GM19324 (cell line): ENCODE measurements at regions not wholly inside any gene's neighbourhood (a gene's known extent, or its start where the extent isn't known, plus 50 kb on each side); places are given as distances from the start of the nearest gene placed in this dataset.
"Not testable (repeated sequence)": the region's sequence is repeated elsewhere in the genome, so short reads cannot be mapped to it uniquely, and the experiment has no call there.

Source experiments
- ATAC-seq: cut with Tn5 transposase; IDR thresholded peaks from one replicate; pipeline ENCODE4 v1.9.1; 2021; ENCODE audit warnings: mild to moderate bottlenecking, moderate library complexity; ENCODE audit not compliant: unreplicated experiment, low FRiP score

DNA sequence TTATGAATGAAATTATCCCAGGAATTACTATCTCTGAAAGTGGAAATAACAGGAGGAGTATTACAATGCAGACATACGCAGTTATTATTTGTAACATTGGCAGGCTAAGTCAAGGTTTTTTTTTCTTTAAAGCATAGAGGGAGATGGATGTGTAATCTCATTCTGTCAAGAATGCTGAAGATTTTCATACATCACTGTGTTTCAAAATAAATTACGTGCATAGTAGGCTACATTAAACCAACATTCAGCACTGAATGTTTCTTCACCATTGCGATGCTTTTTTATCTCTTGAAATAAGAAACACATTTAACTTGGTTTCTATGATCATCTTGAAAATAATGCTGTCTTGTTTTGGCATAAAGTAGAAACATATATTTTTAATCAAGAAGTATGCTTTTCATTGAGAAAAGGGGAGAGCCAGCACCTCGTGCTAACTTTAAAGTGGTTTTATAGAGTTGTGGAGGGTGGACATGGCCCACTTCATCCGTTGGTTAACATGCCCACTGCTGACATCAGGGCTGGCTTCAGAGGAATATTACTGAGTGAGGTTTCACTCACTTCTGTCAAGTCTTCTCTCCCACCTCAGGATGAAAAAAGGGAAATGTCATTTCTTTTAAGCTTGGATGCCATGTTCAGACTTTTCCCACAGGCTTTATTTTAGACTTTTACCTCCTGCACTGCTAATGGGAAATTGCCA is 203.6 kb upstream of the MEF2C start:
- no peak for ATAC-seq

DNA sequence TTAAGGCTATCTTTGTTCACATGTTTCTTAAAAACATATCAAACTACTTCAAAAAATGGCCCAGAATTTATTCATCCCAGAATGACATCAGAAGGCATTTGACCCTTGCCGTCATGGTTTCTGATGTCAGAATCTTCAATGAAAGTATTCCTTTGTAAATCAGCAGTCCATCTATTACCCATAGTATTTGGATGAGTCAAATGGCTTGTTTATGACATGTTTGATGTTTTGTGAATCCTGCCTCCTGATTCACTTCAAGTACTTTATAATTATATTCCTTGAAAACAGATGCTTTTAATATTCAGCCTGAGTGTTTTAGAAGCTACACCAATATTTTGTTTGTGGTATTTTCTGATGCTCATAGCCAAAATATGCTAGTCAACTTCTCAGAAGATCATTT is 200.8 kb upstream of the MEF2C start:
- ATAC-seq, result no peak

DNA sequence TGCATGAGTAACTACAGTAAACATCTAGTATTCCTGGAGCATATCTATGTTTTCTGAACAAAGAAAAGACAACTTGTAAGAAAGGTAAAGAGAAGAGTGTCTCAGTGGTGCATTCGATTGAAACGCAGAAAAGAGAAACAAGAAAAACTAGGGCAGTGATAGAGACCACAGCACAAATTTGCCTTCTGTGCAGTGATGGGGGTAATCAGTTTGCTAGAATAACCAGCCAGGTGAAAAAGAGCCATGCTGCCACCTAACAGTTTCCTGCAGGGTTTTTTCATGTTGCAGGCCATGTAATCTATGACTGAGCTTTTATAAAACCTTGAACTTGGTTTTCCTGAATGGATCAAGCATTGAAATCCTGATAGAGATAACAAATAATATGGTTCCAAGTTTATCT is 198.4 kb upstream of the MEF2C start:
- ATAC-seq, result no peak

GRCh38 chr5:89080467-89081116 is 197.6 kb upstream of the MEF2C start:
- ATAC-seq, result no peak

DNA sequence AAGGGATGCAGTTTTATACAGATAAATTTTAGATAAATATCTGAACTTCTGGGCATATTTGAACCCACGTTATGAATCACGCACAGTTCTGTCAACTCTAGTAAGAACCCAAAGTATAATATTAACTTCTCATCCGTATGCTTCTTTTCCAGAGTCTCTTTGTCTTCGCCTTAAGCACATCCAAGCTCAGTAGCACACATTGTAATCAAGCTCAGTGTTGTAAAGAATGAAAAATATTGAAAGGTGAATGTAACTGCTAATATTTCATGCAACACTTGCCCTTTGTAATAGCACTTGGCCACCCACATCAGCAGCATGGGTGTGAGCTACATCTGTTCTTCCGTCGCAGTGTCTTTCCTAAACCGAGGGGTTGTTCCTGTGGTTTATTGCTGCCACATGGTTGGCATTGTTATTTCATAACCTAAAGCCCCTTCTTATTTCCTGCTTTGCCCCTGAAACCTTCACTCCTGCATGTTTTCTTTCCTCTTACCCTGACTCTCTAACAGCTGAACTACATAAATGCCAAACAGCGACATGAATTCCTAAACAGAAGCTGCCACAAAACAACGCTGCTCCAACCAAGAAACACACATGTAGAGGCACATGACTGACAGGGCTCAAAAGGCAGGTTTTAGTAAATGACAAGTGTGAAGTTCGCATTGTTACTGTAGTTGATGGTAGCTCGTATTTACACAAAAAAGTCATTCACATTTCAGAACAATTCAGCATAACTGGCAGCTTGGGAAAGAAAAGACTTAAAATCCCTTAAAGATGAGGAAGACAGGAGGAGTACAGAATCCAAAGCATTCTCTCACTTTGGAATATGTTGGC is 190.1 kb upstream of the MEF2C start:
- ATAC-seq, result no peak

GRCh38 chr5:89071941-89072331 is 189.0 kb upstream of the MEF2C start:
- peak; percentile 49 for ATAC-seq

- peak; percentile 84 for ATAC-seq
Measured at GRCh38 chr5:89071101-89071940, 188.3 kb upstream of the MEF2C start.

DNA sequence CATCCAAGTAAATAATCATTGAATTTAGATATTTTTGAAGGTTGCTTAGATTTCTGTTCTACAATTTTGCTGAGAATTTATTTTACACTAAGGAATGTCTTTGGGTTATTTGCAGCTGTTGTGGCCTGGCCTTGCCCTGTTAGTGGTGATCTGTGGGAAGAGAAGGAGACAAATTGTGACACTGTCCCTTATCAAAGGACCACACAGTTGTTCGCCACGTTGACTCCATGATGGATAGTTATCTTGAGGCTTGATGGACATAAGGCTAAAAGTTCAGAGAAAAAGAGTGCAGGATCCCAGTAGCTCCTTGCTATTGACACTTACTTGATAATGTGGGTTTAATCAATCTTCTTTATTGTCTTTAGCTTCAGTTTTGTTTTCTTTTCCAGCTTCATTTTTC is 186.6 kb upstream of the MEF2C start:
- no peak for ATAC-seq

DNA sequence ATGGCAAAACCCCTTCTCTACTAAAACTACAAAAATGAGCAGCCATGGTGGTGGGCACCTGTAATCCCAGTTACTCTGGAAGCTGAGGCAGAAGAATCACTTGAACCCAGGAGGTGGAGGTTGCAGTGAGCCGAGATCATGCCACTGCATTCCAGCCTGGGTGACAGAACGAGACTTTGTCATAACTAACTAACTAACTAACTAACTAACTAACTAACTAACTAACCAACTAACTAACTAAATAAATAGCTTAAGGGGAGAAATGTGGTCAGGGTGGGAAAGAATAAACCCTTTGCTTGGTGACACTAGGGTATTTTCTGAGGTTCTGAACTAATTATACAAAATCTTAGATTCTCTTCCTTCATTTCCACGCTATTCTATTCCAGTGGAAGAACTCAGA is 184.4 kb upstream of the MEF2C start:
- ATAC-seq, result no peak

DNA sequence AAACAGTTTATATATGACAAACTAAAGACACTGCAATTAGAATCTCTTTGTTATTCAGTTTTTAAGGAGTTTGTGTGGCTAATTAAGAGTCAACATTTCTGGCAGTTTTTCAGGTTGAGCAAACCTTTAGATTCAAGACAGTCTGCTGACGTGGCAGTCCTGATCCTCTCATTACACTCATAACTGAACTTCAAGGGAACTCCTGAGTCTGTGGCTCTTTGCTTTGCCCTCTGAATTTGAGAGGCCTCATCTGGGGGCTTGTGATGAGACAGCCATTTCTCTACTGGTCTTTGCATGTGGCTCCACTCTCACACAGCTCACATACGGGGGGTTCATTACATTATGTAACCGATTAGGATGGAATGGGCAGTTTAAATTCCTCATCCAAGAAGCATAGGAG is 182.9 kb upstream of the MEF2C start:
- ATAC-seq, result no peak

- ATAC-seq, result no peak
Measured at GRCh38 chr5:89064736-89065135, 181.8 kb upstream of the MEF2C start.

DNA sequence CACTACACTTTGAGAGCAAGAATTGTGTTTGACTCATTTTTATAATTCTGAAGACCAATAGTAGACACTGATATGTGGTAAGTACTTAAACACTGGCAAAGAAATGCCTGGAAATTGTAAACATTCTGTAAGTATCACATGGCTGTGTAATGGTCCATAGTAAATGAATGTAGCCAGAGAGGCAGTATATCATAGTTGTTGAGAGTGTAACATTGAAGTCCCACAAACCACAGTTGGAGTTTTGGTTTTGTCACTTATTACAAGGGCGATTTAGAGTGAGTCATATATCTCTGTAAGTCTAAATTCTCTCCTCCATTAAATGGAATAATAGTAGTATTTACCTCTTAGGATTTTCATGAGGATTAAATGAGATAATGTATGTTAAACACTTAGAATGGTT is 181.1 kb upstream of the MEF2C start:
- ATAC-seq, result no peak

DNA sequence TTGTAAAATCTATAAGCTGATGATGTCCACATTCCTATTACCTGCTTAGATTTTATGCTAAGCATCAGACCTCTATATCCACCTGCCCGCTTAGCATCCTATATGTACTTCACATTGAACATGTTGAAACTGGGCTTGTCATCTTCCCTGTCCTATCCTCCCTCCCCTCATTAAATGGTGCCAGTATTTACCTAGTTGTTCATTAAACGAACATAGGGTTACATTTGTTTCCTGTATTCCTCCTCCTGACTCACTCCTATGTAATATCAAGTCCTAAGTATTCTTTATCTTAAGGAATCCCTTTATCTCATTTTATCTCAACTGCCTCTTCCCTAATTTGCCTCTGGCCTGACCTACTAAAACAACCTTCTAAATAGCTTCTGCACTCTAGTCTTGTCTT is 177.8 kb upstream of the MEF2C start:
- ATAC-seq, result no peak

DNA sequence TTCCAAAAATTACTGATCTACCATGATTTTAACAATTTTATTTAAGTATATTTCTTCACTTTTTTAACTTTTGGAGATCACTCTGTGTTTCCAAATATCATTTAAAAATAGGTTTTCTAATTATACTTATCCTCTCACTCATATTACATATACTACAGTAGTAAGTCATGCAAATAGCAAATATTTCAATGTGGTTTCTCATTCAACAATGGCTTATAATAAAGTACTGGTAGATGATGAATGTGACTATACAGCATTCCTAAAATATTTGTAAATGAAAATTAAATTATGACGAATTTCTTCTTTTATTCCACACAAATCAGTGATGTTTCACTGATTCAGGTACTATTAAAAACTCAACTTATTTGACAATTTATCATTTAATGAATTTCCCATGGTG is 176.3 kb upstream of the MEF2C start:
- no peak for ATAC-seq

- ATAC-seq, result no peak
Measured at GRCh38 chr5:89055695-89056085, 172.7 kb upstream of the MEF2C start.

- ATAC-seq, result no peak
Measured at GRCh38 chr5:89055015-89055694, 172.2 kb upstream of the MEF2C start.

DNA sequence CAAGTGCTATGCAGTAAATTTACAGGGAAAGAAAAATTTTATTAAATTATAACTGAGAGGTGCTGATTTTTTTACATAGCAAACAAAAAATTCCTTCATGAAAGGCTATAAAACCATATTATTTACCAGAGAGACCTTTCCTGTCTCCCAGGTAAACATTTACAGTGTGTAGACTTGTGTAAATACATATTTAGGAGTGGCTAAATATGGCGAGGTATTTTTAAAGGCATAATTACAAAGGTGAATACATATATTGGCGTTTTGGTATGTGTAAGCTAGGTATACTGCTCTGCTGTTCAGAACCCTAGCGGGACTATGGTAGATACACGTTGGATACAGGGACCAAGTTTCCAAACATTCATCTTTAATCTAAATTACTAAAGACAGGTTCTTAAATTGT is 170.6 kb upstream of the MEF2C start:
- ATAC-seq, result no peak

- ATAC-seq, result not testable (repeated sequence)
Measured at GRCh38 chr5:89050062-89050461, 167.1 kb upstream of the MEF2C start.

- no peak for ATAC-seq
Measured at GRCh38 chr5:89047571-89047970, 164.6 kb upstream of the MEF2C start.

GRCh38 chr5:89045216-89045615 is 162.2 kb upstream of the MEF2C start:
- ATAC-seq, result no peak
